DMS114 treated with DMSO at 0.1 percent for 48 hours (cell line): ENCODE measurements at regions not wholly inside any gene's neighbourhood (a gene's known extent, or its start where the extent isn't known, plus 50 kb on each side); places are given as distances from the start of the nearest gene placed in this dataset.

Experiments used
- DNase-seq: peaks from one replicate; lab custom pipeline; 2025; ENCODE audit not compliant: unreplicated experiment; lab: John Stamatoyannopoulos, UW

DNA sequence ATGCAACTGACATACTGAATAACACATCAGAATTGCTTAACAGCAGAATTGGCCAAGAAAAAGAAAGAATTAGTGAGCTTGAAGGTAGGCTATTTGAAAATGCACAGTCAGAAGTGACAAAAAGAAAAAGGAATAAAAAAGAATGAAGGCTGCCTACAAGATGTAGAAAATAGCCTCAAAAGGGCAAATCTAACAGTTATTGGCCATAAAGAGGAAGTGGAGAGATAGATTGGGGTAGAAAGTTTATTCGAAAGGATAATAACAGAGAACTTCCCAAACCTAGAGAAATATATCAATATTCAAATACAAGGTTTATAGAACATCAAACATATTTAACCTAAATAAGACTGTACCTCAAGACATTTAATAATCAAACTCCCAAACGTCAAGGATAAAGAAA lies 67.5 kb downstream of the ATP6V1G3 start:
- DNase-seq, result no peak

DNA sequence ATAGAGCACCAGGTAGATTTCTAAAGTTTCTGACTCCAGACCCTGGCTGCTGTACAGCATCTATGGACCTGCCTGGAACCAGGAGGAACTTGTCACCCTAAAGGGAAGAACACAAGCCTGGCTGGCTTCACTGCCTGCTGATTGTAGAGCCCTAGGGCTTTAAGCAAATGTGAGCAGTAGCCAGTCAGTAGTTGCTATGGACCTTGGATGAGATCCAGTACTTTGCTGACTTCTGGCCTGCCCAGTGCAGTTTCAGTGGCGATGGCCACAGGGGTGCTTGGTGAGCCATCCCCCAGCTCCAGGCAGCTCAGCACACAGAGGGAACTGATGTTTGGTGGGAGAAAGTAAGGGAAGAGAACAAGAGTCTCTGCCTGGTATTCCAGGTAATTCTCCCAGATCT lies 68.4 kb downstream of the ATP6V1G3 start:
- no peak for DNase-seq

DNA sequence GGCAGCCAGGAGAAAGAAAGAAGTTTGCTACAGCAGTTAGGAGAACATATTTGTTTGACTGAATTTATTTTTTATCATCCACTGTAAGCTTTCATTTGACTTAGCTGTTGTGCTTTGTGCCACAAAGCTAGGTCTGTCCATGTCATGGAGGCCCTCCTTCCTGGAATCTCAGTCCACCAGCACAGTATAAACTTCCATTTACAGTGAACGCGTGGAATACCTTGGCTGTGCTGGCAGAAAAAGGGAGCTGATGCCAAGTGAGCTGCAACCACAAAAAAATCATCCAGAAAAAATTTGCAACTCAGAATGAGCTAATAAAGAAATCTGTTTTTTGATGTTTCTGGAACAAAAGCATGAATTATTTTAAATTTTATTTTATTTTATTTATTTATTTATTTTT lies 72.6 kb downstream of the ATP6V1G3 start:
- no peak for DNase-seq

DNA sequence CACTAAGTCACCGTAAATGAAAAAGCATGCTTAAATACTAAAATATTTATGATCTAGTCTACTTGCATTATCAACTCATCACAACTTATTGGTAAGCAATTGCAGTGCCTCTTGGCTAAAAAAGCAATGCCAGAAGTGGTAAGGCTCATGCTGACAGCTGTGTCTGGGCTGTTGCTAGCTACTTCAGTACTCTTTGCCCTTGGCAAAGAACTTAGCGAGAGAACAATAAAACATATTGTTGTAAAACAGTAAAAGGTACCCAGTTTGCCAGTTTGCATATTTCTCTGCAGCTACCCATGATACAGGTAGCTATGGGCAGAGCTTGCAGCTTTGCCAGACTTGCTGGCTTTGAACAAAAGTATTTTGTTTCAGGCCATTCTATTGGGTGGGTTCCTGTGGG lies 73.1 kb downstream of the ATP6V1G3 start:
- no peak for DNase-seq

DNA sequence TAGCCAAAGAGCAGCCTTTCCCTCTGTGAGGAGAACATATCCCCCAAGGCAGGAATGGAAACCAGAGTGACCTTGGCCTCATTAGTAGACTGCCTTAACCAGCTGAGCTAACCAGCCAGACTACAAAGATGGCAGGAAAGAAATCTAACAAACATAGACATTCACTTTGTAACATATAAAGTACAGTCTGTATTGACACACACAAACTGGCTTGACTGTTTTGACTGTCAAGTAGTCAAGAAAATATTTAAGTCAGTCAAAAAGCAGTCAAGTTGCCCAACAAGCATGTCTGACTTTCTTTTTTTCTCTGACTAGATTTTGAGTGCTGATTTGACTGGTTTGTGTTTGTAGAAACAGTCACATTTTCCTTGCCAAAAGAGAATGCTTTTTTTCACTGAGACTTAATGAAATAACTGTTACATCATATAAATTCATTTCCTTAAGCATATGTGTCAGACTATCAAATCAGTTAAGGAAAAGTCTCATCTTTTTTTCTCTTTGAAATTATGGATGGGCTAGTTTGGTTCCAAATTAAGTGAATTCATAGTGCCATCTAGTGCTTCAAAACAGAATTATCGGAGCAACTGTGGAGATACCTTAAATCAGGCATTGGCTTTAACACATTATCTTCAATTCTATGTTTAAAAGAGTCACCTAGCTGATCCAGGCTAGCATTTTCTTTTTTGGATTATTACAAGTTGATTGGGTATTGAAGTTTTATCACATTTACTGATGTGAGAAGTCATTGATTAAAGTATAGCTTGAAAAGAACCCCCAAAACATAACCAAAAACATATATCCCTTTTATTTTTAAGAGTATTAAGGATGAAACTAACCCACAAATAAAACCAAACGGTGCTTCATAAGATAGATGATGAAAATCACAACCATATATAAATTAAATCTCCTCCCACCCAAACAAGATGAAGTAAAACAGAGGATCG lies 75.0 kb downstream of the ATP6V1G3 start:
- DNase-seq, result peak; percentile 33

DNA sequence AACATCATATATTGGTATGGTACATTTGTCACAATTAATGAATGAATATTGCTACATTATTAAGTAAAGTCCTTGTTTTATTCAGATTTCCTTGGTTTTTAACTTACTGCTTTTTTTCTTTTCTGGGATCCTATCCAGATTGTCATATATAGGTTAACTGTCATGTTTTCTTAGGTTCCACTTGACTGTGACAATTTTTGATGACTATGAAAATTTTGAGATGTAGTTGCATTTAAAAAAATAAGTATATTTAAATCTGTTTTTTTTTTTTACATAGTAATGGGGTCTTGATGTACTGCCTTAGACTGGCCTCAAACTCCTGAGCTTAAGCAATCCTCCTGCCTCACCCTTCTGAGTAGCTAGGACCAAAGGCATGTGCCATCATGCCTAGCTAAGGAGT lies 76.8 kb downstream of the ATP6V1G3 start:
- no peak for DNase-seq

DNA sequence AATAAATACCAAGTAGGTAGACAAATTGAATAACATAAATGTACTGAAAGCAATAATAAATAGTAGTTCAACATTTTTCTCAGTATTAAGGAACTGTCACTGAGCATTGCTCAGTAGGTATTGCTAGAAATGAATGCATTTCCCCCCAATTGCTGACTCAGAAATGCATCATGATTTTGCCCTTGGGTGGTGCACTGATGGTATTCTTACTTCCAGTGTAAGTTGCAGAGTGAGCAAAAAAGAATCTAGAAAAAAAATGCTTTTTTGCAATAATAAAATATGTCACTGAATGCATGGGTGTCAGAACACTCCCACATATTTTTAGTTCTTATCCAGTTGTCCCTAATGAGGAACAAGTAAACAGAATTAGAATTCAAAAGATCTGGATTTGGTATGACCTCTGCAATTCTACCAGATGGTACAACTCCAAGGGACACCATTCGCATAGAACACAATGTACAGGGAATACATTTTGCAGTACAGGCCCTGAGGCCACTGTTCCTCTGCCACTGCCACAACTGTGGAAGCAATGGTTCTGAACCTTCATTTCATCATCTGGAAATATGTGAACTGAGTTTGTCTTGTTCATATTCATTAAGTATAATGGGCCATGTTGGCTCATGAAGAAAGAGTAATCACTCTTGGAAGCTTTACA lies 78.0 kb downstream of the ATP6V1G3 start:
- DNase-seq, result no peak

DNA sequence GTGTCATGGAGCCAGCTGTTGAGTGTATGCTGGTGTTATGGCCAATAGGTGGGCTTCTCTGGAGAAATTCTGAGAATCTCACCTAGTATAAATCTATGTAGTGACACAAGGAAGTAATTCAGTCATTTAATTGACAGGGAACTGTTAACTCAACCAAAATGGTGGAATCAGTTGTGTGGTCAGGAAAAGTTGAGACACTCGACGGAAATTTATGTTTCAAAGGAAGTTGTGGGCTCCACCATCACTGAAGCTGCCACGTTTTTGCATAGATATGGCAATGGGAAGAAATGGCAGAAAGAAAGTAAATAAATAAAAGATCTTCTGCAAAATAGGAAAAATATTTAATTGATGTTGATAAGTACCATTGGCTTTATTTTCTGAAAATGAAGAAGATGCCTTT lies 84.5 kb downstream of the ATP6V1G3 start:
- no peak for DNase-seq

DNA sequence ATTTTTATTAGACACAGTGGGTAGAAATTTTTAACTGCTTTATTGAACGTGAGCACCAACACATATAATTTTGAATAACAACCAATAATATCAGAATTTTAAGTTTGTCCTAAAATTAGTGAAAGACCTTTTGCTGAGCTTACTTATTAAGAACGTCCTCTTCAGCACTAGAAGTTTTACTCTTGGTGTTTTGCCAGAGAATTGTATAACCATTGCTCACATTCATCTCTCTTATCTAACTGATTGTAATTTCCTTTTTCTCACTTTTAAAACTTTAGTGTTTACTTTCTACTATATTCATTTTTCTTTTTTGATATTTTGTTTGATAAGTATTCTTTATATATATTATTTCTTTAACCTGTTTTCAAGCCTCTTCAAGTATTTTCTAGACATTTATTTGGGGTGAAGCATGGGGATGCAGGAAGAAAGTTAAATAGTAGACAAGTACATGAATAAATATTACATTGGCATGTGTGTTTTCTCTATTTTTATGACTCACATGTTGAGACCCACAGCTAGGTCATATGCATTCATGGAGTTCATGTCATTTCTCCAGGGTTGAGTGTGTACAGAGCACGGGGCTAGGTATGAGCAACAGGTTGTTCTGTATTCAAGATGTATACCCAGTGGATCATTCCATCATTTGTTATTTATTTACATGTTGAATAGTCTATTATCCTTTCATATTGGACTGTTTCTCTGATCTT lies 90.6 kb downstream of the ATP6V1G3 start:
- DNase-seq, result no peak

DNA sequence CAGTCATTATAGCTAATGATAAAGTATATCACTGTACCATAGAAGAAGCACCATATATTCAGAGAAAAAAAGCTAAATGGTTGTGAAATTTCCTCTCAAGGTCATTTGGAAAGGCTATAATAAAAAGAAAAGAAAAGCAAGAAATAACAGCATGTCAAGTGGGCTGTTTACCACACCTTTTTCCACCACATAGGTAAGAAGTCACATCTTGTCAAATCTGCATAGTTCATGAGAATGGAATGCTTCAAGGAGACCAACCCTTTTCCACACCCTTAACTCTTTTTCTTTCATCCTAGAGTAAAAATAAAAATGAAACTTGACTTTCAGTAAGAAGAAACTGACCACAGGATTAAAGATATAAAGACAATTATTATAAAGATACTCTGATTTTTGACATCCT lies 91.2 kb downstream of the ATP6V1G3 start:
- no peak for DNase-seq

DNA sequence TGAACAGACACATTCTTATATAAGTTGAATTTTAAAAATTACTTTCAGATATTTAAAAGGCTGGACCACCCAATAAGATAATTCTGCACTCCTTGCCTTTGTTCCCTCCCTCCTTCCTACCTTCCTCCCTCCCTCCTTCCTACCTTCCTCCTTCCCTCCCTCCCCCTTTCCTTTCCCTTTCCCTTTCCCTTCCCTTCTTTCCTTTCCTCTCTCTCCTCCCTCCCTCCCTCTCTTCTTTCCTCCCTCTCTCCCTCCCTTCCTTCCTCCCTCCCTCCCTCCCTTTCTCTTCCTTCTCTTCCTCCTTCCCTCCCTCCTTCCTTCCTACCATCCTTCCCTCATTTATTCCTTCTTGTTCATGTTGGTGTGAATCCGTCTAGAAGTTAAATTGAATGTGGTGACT lies 93.0 kb downstream of the ATP6V1G3 start:
- DNase-seq, result no peak

DNA sequence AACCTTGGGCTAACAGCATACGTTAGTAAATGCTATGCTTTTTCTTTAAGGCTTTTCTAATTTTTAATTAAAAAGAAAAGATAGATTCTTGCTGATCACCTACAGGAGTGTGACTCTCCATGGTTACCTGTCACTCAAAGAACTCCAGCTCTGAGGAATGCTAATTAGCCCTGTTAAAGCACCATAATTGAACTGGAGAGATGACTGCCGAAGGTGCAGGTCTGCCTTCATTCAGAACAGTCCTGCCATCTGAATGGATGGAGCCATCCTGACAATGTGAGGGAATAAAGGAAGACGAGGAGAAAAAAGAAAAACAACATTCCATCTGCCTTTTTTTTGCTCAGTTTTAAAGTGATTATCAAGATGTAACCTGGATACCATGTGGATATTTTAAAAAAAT lies 94.6 kb downstream of the ATP6V1G3 start:
- no peak for DNase-seq

DNA sequence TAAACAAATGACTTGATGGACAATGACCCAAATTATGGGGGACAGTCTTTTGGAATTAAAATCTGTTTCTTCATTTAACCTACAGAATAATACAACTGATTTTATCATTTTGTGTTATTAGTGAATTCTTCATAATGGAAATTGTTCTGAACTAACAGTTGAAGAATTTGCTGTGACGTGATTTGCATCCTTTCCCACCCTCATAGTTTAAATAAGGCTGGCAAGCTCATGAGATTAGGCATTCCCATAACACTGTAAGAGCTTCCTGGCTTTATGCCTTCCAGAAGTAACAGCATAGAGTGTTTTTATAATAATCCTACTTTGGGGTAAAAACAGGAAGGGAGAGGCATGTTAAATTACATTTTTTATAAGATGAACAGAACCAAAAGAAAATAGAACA lies 95.7 kb downstream of the ATP6V1G3 start:
- no peak for DNase-seq

DNA sequence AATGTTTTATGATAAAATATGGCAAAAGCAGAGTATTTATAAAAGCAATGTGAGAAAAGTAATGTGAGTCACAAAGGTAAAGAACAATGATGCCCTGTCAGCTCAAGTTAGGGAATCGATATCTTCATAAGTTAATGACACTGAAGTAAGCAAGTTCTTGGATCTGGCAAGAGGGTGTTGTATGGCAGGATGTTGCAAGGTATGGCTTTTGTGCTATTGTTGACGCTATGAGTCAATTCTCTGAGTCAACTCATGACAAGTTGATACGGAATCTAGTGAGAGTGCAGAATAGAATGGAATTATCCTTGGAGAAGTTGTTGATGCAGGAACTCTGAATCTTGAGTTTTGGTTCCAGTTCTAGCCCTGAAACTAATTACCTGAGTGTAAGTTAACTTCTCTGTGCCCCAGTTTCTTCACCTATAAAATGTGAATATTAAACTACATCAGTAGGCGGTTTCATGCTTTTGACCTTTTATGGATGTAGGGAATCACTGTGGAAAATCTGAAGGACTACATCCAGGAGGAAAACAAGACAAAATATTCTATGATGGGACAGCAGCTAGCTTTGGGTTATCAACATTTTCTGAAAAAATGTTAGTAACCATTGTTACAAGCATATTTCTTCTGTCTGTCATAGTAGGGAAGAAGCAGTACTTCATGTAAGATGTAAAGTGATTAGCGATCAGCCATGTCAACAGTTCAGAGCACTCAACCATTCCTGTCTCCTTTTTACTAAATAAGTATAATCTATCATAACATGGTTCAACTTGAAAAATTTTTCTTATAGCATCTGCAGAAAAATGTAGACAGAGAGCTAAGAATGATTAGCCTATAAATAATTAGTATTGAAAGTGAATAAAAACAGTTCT lies 96.9 kb downstream of the ATP6V1G3 start:
- no peak for DNase-seq

DNA sequence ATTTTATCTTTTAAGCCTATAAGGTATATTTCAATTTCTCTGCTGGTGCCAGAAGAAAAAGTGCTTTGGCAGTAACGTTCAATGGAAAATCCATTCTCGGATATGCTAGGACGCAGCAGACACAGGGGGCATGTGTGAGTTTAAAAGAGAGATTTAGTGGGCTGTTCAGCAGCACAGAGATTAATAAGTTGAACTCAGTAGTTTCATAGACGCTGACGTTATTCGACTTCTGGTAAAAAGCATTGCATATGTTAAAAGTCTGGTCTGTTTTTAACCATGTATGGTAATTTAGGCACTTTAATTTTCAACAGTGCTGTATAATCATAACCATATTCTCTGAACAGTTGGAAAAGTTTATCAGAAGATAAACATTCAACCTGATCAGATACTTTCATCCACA lies 99.6 kb downstream of the ATP6V1G3 start:
- DNase-seq, result no peak

DNA sequence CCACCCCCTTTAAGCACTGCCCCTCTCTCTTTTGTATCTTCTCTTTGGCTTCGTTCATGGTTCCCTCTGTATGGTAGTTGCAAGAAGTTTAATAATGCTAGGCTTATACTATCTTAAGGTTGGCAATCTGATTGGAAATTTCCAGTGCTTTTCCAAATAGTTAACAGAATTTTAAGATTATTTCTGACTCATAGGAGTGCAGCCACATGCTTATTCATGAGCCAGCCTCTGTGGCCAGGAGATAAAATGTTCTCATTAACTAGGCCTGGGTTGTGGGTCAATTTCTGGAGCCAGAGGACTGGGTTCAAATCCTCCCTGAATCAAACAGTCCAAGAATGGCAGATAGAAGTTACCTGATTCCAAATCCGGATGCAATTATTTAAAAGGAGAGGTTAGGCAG lies 103.1 kb downstream of the ATP6V1G3 start:
- no peak for DNase-seq

DNA sequence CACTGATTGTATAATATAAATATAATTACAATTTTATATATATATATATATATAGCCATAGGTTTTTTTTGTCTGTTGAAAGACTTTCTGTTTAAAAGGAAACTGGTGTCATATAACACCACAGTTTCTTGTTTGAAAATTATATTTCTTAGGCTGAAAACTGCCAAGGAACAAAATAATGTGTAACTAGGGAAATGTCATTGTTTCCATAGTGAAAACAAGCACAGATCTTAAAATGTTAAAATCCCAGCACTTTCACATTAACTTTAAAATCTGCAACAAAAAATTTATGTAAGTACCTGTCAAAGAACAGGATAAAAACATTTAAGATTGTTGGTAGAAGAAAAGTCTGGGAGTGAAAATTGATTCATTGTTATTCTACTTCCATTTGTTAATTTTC lies 104.2 kb downstream of the ATP6V1G3 start:
- DNase-seq, result no peak

DNA sequence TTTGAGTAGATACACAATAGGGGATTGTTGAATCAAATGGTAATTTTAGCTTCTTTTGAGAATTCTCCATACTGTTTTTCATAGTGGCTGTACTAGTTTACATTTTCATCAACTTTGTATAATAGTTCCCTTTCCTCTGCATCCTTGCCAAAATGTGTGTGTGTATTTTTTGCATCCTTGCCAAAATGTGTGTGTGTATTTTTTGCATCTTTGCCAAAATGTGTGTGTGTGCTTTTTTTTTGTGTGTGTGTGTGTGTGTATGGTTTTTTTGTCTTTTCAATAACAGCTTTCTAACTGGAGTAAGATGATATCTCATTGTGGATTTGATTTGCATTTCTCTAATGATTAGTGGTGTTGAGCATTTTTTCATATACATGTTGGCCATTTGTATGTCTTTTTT lies 105.4 kb downstream of the ATP6V1G3 start:
- no peak for DNase-seq

DNA sequence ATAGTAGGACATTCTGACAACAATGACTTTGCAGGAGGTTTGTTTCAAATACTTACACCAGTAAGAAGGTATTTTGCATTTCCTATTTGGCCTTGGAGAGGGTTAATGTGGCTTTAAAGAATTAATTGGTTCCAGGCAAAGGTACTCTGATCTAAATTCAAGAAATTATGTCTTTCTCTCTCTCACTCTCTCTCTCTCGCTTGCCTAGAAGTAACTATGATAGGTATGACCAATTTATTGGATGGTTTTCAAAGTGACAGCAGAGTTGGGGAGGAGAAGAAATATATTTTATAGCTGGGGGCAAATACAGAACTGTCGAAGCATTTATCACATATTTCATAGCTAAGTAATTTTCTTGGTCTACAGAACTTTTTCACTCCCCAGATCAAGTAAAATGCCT lies 116.0 kb downstream of the ATP6V1G3 start:
- no peak for DNase-seq

DNA sequence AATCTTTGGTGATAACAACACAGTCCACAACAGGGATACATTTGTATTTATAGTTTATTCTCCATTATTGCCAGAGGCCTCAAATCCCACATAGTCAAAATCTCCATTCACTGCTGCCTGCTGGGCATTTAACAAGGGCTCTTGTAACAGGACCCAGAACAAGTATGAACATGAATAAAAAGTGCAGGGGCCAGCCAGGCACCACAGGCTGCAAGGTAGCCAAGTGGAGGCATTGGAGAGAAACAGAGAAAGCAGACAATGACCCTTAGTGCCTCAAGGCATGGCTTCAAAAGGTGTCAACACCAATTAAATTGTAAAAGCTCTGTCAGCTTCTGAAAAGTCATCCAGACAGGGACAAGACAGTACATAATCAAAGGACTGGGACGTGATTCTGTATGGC lies 116.8 kb downstream of the ATP6V1G3 start:
- DNase-seq, result no peak

DNA sequence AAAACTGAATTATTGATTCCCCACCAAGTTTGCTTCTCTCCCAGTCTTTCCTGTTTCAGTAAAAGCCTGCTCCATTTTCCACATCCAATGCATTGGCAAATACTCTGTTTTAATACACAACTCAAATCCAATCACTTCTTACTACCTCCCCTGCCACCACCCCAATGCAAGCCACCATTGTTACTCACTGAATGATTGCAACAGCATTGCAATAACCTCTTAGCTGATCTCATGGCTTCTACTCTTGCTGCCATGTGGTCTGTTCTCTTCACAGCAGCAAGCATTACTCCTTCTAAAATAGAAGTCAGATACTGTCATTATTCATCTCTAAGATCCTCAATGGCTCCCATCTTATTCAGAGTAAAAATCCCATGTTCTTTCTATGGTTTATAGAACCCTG lies 123.4 kb downstream of the ATP6V1G3 start:
- no peak for DNase-seq
